ENCODE measurements at regions not wholly inside any gene's neighbourhood (a gene's known extent, or its start where the extent isn't known, plus 50 kb on each side); places are given as distances from the start of the nearest gene placed in this dataset.

DNA sequence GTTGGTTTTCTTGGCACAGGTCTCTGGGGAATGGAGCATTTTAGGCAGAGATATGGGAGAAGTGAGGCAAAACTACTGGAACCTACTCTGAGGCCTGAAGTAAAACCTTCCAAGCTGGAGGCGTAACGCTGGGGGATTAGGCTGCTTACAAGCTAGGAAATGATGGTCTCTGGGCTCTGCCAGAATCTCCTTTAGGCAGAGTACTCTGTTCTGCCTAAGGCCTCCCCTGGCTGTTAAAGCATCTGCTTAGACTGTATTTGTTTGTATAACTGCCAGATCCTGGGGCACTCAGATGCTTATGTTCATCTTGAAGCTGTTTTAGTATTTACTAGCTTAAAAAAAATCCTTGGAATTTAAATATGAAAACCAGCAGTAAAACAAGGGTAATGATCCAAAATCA, 822.2 kb downstream of the RPA4 start:
- Histone ChIP-seq H3K79me2 (ENCODE audit: low read length) (no peaks in the 10 kb centered on the region), H3K9me2 (replicated peaks; ENCODE audit: low read length) (no peaks in the 10 kb centered on the region), H3K9me3 (ENCODE audit: low read length) (no peaks in the 10 kb centered on the region), H3K4me1 (ENCODE audit: insufficient read depth, low read length) (no peaks in the 10 kb centered on the region), H4K20me1 (ENCODE audit: low read length) (no peaks in the 10 kb centered on the region), H3F3A (ENCODE audit: low read length, unreplicated experiment) (no peaks in the 10 kb centered on the region), H3K9ac (ENCODE audit: low read length) (no peak overlapping the region), H3K27ac (ENCODE audit: low read length) (no peak overlapping the region), H3K4me2 (ENCODE audit: low read length) (no peak overlapping the region), H3K36me3 (ENCODE audit: low read depth, low read length) (no peaks in the 10 kb centered on the region), H3K4me3 (ENCODE audit: low read length) (no peak overlapping the region), H3K27me3 (ENCODE audit: low read length) (no peaks in the 10 kb centered on the region), H2AFZ (ENCODE audit: low read length) (no peak overlapping the region)
- no TSS peak for BruUV-seq (replicated peaks)
- TF ChIP-seq, protein P1, sequence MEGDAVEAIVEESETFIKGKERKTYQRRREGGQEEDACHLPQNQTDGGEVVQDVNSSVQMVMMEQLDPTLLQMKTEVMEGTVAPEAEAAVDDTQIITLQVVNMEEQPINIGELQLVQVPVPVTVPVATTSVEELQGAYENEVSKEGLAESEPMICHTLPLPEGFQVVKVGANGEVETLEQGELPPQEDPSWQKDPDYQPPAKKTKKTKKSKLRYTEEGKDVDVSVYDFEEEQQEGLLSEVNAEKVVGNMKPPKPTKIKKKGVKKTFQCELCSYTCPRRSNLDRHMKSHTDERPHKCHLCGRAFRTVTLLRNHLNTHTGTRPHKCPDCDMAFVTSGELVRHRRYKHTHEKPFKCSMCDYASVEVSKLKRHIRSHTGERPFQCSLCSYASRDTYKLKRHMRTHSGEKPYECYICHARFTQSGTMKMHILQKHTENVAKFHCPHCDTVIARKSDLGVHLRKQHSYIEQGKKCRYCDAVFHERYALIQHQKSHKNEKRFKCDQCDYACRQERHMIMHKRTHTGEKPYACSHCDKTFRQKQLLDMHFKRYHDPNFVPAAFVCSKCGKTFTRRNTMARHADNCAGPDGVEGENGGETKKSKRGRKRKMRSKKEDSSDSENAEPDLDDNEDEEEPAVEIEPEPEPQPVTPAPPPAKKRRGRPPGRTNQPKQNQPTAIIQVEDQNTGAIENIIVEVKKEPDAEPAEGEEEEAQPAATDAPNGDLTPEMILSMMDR (conservative IDR thresholded peaks at IDR 0.05; ENCODE audit: low read depth, low read length) = no peak
- TF ChIP-seq EZH2phosphoT487 (IDR thresholded peaks at IDR 0.05; ENCODE audit: borderline replicate concordance, low read length) (no peak), EZH2 (IDR thresholded peaks at IDR 0.05; ENCODE audit: low read length, unreplicated experiment) (no peak)
- intact Hi-C loops (cut with micrococcal nuclease) = no loop called here
- CTCF ChIA-PET = no interaction called here
- no peak for ATAC-seq
- POLR2A ChIA-PET (ENCODE audit: unreplicated experiment) = no interaction called here
- no peak for DNase-seq

DNA sequence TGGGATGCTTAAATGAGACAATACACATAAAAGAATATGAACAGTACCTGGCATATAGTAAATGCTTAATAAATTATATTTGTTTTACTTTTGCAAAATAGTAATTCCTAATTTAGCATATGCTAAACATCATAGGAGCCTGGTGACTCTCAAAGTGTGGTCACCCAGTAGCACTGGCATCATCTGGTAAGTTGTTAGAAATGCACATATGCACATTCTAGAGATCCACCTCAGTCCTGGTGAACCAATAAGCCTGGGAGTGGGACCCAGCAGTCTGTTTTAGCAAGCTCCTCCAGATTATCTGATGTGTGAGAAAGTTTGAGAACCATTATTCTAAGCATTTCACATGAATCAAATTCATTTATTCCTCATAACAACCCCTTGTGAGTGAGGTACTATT, 830.4 kb downstream of the RPA4 start:
- ChIA-PET POLR2A (ENCODE audit: unreplicated experiment) (no interaction called here), CTCF (no interaction called here)
- Histone ChIP-seq H3K9ac (ENCODE audit: low read length) (no peak overlapping the region), H3K27me3 (ENCODE audit: low read length) (no peaks in the 10 kb centered on the region), H3K9me2 (replicated peaks; ENCODE audit: low read length) (no peaks in the 10 kb centered on the region), H3F3A (ENCODE audit: low read length, unreplicated experiment) (no peaks in the 10 kb centered on the region), H2AFZ (ENCODE audit: low read length) (no peak overlapping the region), H4K20me1 (ENCODE audit: low read length) (no peaks in the 10 kb centered on the region), H3K27ac (ENCODE audit: low read length) (no peak overlapping the region), H3K4me2 (ENCODE audit: low read length) (no peak overlapping the region), H3K9me3 (ENCODE audit: low read length) (no peaks in the 10 kb centered on the region), H3K36me3 (ENCODE audit: low read depth, low read length) (no peaks in the 10 kb centered on the region), H3K4me3 (ENCODE audit: low read length) (no peak overlapping the region), H3K4me1 (ENCODE audit: insufficient read depth, low read length) (no peaks in the 10 kb centered on the region), H3K79me2 (ENCODE audit: low read length) (no peaks in the 10 kb centered on the region)
- no TSS peak for BruUV-seq (replicated peaks)
- TF ChIP-seq, protein P1 (conservative IDR thresholded peaks at IDR 0.05; ENCODE audit: low read depth, low read length) = no peak
- TF ChIP-seq EZH2phosphoT487 (IDR thresholded peaks at IDR 0.05; ENCODE audit: borderline replicate concordance, low read length) (no peak), EZH2 (IDR thresholded peaks at IDR 0.05; ENCODE audit: low read length, unreplicated experiment) (no peak)
- intact Hi-C loops (cut with micrococcal nuclease) = no loop called here
- DNase-seq (no peak), ATAC-seq (no peak)

DNA sequence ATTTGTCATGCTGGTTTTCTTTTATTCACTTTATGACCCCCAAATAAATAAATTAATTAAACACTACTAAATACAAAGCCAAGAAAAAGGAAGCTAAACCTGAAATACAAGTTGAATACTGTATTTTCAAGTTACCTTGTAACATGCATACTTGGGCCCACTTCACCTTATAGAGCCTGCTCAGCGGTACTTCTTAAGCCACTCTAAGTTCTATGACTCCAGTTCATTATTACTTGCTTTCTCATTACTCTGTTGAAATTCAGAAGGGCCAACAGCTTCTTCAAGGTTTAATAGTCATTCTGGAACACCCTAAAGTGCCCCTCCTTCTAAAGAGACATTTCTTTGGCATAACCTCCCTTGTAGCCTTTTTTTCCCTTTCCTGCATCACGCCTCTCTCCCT, 844.5 kb downstream of the RPA4 start:
- intact Hi-C loops (cut with micrococcal nuclease) = no loop called here
- TF ChIP-seq, protein P1 (conservative IDR thresholded peaks at IDR 0.05; ENCODE audit: low read depth, low read length) = no peak
- TF ChIP-seq EZH2phosphoT487 (IDR thresholded peaks at IDR 0.05; ENCODE audit: borderline replicate concordance, low read length) = no peak
- H3K27me3 ChIP-seq (ENCODE audit: low read length) = no peaks in the 10 kb centered on the region
- no peaks in the 10 kb centered on the region for H3K36me3 ChIP-seq (ENCODE audit: low read depth, low read length)
- no peak overlapping the region for H2AFZ ChIP-seq (ENCODE audit: low read length)
- no peaks in the 10 kb centered on the region for H4K20me1 ChIP-seq (ENCODE audit: low read length)
- ChIA-PET POLR2A (ENCODE audit: unreplicated experiment) (no interaction called here), CTCF (no interaction called here)
- no TSS peak for BruUV-seq (replicated peaks)
- ATAC-seq = no peak
- no peak for DNase-seq
- H3K27ac ChIP-seq (ENCODE audit: low read length) = no peak overlapping the region
- H3K79me2 ChIP-seq (ENCODE audit: low read length) = no peaks in the 10 kb centered on the region
- no peaks in the 10 kb centered on the region for H3F3A ChIP-seq (ENCODE audit: low read length, unreplicated experiment)
- no peaks in the 10 kb centered on the region for H3K9me3 ChIP-seq (ENCODE audit: low read length)
- no peaks in the 10 kb centered on the region for H3K9me2 ChIP-seq (replicated peaks; ENCODE audit: low read length)
- H3K9ac ChIP-seq (ENCODE audit: low read length) = no peak overlapping the region
- H3K4me1 ChIP-seq (ENCODE audit: insufficient read depth, low read length) = no peaks in the 10 kb centered on the region
- no peak overlapping the region for H3K4me3 ChIP-seq (ENCODE audit: low read length)
- no peak overlapping the region for H3K4me2 ChIP-seq (ENCODE audit: low read length)
